GM13977 (cell line): ENCODE measurements at regions not wholly inside any gene's neighbourhood (a gene's known extent, or its start where the extent isn't known, plus 50 kb on each side); places are given as distances from the start of the nearest gene placed in this dataset.
"Not testable (repeated sequence)": the region's sequence is repeated elsewhere in the genome, so short reads cannot be mapped to it uniquely, and the experiment has no call there.

ENCODE experiments used
- DNase-seq: peaks from one replicate; pipeline ENCODE4 v3.0.0; 2012; ENCODE audit warnings: low spot score
- in situ Hi-C: fragments of 300-500 bp; cut with MboI; formaldehyde crosslinking; loops from one replicate; pipeline ENCODE4 v1.12.0; 2022; ENCODE audit warnings: low sequenced_read_pairs, low pct_unique_long_range_greater_than_20kb, mixed read lengths, inconsistent platforms; ENCODE audit not compliant: unreplicated experiment
- TF ChIP-seq, protein P1 (sequence below): IDR thresholded peaks from 2 replicates; pipeline ENCODE4 v1.5.1; 2012; ENCODE audit warnings: mild to moderate bottlenecking, control low read depth; ENCODE audit not compliant: insufficient read depth; ENCODE audit errors: extremely low read depth, missing control alignments

- DNase-seq = no peak
- in situ Hi-C loops = no loop called here
- TF ChIP-seq, protein P1, sequence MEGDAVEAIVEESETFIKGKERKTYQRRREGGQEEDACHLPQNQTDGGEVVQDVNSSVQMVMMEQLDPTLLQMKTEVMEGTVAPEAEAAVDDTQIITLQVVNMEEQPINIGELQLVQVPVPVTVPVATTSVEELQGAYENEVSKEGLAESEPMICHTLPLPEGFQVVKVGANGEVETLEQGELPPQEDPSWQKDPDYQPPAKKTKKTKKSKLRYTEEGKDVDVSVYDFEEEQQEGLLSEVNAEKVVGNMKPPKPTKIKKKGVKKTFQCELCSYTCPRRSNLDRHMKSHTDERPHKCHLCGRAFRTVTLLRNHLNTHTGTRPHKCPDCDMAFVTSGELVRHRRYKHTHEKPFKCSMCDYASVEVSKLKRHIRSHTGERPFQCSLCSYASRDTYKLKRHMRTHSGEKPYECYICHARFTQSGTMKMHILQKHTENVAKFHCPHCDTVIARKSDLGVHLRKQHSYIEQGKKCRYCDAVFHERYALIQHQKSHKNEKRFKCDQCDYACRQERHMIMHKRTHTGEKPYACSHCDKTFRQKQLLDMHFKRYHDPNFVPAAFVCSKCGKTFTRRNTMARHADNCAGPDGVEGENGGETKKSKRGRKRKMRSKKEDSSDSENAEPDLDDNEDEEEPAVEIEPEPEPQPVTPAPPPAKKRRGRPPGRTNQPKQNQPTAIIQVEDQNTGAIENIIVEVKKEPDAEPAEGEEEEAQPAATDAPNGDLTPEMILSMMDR = no peak
Observed at GRCh38 chr10:3959370-3960325, 174.6 kb upstream of the KLF6 start.

- in situ Hi-C loops = no loop called here
- DNase-seq = no peak
- TF ChIP-seq, protein P1 = no peak
Observed at GRCh38 chr10:3958472-3958996, 173.5 kb upstream of the KLF6 start.

DNA sequence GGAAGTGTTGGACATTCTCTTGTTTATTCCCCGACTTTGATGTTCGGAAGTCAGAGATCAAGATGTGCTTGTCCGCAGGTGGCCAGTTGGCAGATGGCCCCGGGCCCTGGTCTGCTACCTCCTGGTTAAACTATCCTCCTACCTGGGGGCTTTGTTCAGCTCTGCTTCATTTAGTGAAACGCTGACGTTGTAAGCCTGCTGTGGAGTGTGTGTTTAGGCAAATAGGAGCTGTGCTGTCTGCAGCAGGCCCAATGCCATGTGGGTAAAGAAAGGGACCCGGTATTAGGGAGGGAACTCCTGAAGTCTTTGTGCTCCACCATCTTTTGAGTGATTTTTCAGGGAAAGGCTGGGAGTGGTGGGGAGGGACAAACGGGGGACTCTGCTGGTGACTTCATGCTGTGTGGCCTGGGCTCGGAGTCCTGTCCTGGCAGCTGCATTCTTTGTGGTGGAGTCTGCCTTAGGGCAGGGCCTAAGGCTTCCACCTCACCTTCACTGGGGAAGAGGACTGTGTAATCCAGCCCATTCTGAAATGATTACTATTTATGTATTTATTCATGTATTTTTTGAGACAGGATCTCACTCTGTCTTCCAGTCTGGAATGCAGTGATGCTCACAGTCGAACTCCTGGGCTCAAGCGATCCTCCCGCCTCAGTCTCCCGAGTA, 171.1 kb upstream of the KLF6 start:
- DNase-seq = no peak
- in situ Hi-C loops = no loop called here
- TF ChIP-seq, protein P1 = no peak

- in situ Hi-C loops = no loop called here
- no peak for DNase-seq
- TF ChIP-seq, protein P1 = no peak
Observed at GRCh38 chr10:3955493-3955892, 170.5 kb upstream of the KLF6 start.

DNA sequence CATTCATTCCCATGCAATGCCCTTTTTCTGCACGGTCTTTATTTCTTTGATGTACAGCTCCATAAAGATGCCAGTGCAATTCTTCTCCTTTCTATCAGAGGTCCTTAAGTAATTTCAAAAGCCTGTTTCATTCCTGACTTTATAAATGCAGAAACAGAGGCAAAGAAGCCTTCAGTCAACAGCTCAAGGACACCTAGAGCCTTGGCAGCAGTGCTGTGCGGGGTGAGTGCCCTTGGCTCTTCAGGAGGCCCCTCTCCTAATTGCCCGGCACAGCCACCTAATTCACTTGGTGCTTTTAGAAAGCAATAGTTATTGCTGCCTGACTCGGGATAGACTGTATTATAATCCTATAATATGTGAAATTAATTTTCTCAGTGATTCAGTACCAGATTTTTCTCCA, 169.6 kb upstream of the KLF6 start:
- DNase-seq = no peak
- TF ChIP-seq, protein P1 = no peak
- in situ Hi-C loops = no loop called here

DNA sequence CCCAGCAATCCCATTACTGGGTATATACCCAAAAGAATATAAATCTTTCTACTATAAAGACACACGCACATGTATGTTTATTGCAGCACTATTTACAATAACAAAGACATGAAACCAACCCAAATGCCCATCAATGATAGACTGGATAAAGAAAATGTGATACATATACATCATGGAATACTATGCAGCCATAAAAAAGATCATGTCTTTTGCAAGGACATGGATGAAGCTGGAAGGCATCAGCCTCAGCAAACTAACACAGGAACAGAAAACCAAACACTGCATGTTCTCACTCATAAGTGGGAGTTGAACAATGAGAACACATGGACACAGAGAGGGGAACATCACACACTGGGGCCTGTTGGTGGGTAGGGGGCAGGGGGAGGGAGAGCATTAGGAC, 169.0 kb upstream of the KLF6 start:
- in situ Hi-C loops, DNase-seq: not testable (repeated sequence)

DNA sequence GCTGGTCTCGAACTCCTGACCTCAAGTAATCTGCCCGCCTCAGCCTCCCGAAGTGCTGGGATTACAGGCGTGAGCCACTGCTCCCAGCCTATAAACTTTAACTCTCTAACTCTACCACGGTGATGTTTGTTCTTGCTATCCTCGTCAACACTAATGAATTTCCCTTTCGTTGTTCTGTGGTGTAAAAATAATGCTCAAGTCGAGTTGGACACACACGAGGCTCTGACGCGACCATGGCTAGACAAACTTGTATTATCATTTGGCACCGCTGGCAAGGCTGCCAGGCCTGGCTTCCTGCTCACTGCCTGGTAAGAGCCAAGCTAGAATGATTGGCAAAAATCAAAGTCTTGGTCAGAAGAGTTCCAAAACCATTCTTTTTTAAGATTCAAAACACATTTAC, 167.0 kb upstream of the KLF6 start:
- DNase-seq = no peak
- TF ChIP-seq, protein P1 = no peak
- in situ Hi-C loops = no loop called here
